Stomach (tissue), 8 donors: ENCODE measurements at regions not wholly inside any gene's neighbourhood (a gene's known extent, or its start where the extent isn't known, plus 50 kb on each side); places are given as distances from the start of the nearest gene placed in this dataset.

Source experiments
- DNase-seq, 2 donors: peaks; one replicate each; pipeline versions ENCODE4 v3.0.0 to v3.0.0-alpha.2; 2013 to 2019
- H3K27ac ChIP-seq, 5 donors: fragments of 200-600 bp in 4 of 5; sonication (generic) in 4 of 5; one replicate each; pipeline ENCODE4 v1.5.1; 2013 to 2019; ENCODE audit warnings: mild to moderate bottlenecking in 1 of 5, moderate library complexity in 1 of 5
- H3K27me3 ChIP-seq, 3 donors: fragments of 200-600 bp; sonication (generic); one replicate each; pipeline ENCODE4 v1.5.1; 2017 to 2019; ENCODE audit warnings: mixed run types in 1 of 3
- H3K36me3 ChIP-seq, 4 donors: fragments of 200-600 bp; sonication (generic); 1 replicate in 3 of 4; 2 replicates in 1 of 4; pipeline ENCODE4 v1.5.1; 2016 to 2019
- H3K4me1 ChIP-seq, 4 donors: fragments of 200-600 bp; sonication (generic); one replicate each; pipeline ENCODE4 v1.5.1; 2016 to 2019
- H3K4me3 ChIP-seq, 4 donors: fragments of 200-600 bp; sonication (generic) in 3 of 4; one replicate each; pipeline ENCODE4 v1.5.1; 2016 to 2019; ENCODE audit warnings: mild to moderate bottlenecking in 1 of 4
- H3K9me3 ChIP-seq, 4 donors: fragments of 200-600 bp; sonication (generic); one replicate each; pipeline ENCODE4 v1.5.1; 2016 to 2019
- CTCF ChIP-seq, 7 experiments: fragments of 450-650 bp in 4 of 7; fragments of 200-600 bp in 3 of 7; sonication (generic) in 3 of 7; IDR thresholded peaks; one replicate each; pipeline ENCODE4 v1.5.1; 2016 to 2019; ENCODE audit warnings: antibody characterized with exemption in 7 of 7, control low read depth in 2 of 7, mild to moderate bottlenecking in 1 of 7
- EP300 ChIP-seq: sonication (generic); formaldehyde crosslinking; IDR thresholded peaks from one replicate; pipeline ENCODE4 v1.6.1; 2017; ENCODE audit warnings: antibody characterized with exemption
- POLR2A ChIP-seq, 4 donors: fragments of 450-650 bp; IDR thresholded peaks; one replicate each; pipeline ENCODE4 v1.6.1; 2016; ENCODE audit warnings: antibody characterized with exemption in 4 of 4, control low read depth in 2 of 4, mild to moderate bottlenecking in 1 of 4, moderate library complexity in 1 of 4
- POLR2AphosphoS5 ChIP-seq, 3 donors: sonication (generic); formaldehyde crosslinking; IDR thresholded peaks; one replicate each; pipeline ENCODE4 v1.6.1; 2016; ENCODE audit warnings: antibody characterized with exemption in 3 of 3
- WGBS, 5 donors: extraction: QIAGEN DNeasy Blood & Tissue Kit in 3 of 5; methylation state at CpG; one replicate each; pipeline versions ENCODE4 v1.1.5 to v1.1.7; 2013 to 2018; 5-methylcytosine and 5-hydroxymethylcytosine counted together
- intact Hi-C: fragments of 100-400 bp; cut with DNase I; formaldehyde crosslinking; loops from one replicate; pipeline ENCODE4 v1.15.1; 2023; ENCODE audit warnings: low total_unique reads
- donor health status: healthy with polysubstance abuse.
- donor health status: Bipolar disorder and iron deficiency.
- donor health status: healthy.

- no peaks in the 10 kb centered on the region for H3K36me3 ChIP-seq
- no peaks in the 10 kb centered on the region for H3K4me1 ChIP-seq
- H3K4me3 ChIP-seq, result no peak overlapping the region
- peaks cover 0 to 18% (median 0%) of the 10 kb centered on the region in 3 donors for H3K27me3 ChIP-seq
- H3K27ac ChIP-seq, result no peak overlapping the region
- intact Hi-C loops, result no loop called here
- H3K9me3 ChIP-seq, result no peaks in the 10 kb centered on the region
- TF ChIP-seq POLR2AphosphoS5 (IDR thresholded peaks at IDR 0.05) (no peak), EP300 (no peak), POLR2A (IDR thresholded peaks at IDR 0.05) (no peak), CTCF (IDR thresholded peaks at IDR 0.05) (no peak)
- peak in 1 of 2 donors; percentile 80 for DNase-seq
- 41 to 44% (median 44%) methylated on average over 15 of the region's 15 CpGs for WGBS, 5 donors
Measured at GRCh38 chr7:131745390-131746248, 189.2 kb upstream of the PODXL start.

DNA sequence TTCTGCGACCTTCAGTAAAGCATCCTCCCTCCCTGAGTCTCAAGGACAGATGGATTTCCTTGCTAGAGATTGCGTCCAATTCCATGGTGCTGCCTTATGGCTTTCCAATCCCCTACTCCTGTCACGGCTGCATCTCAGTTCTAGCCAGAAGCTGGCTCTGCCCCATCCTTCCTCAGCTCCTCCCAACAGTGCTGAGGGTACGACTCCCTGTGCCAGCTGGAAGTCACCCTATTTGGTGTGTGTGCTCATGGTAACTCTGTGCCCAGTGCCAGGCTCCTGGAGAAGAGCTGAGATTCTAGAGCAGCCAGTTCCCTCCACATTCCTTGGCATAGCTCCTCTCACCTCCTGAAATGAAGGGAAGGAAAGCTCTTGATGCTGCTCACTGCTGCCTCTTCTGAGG is 185.0 kb upstream of the PODXL start:
- H3K27ac ChIP-seq, result no peak overlapping the region
- H3K36me3 ChIP-seq, result no peaks in the 10 kb centered on the region
- no peak for DNase-seq
- TF ChIP-seq CTCF (IDR thresholded peaks at IDR 0.05), result no peak
- TF ChIP-seq EP300, result no peak
- no peak for TF ChIP-seq POLR2AphosphoS5 (IDR thresholded peaks at IDR 0.05)
- TF ChIP-seq POLR2A (IDR thresholded peaks at IDR 0.05), result no peak
- no peaks in the 10 kb centered on the region for H3K9me3 ChIP-seq
- peaks cover 0 to 49% (median 0%) of the 10 kb centered on the region in 3 donors for H3K27me3 ChIP-seq
- 65 to 76% (median 74%) methylated on average over 4 of the region's 4 CpGs for WGBS, 5 donors
- intact Hi-C loops, result no loop called here
- H3K4me1 ChIP-seq, result no peaks in the 10 kb centered on the region
- H3K4me3 ChIP-seq, result no peak overlapping the region

- H3K4me3 ChIP-seq, result no peak overlapping the region
- peaks cover 0 to 50% (median 3%) of the 10 kb centered on the region in 3 donors for H3K27me3 ChIP-seq
- WGBS, 5 donors, result 62 to 74% (median 63%) methylated on average over 22 to 25 of the region's 25 CpGs
- H3K36me3 ChIP-seq, result no peaks in the 10 kb centered on the region
- no peak for DNase-seq
- no peak overlapping the region for H3K27ac ChIP-seq
- TF ChIP-seq POLR2AphosphoS5 (IDR thresholded peaks at IDR 0.05) (no peak), POLR2A (IDR thresholded peaks at IDR 0.05) (no peak), EP300 (no peak), CTCF (IDR thresholded peaks at IDR 0.05) (no peak)
- no peaks in the 10 kb centered on the region for H3K4me1 ChIP-seq
- intact Hi-C loops, result no loop called here
- H3K9me3 ChIP-seq, result no peaks in the 10 kb centered on the region
Measured at GRCh38 chr7:131737746-131738465, 181.5 kb upstream of the PODXL start.

DNA sequence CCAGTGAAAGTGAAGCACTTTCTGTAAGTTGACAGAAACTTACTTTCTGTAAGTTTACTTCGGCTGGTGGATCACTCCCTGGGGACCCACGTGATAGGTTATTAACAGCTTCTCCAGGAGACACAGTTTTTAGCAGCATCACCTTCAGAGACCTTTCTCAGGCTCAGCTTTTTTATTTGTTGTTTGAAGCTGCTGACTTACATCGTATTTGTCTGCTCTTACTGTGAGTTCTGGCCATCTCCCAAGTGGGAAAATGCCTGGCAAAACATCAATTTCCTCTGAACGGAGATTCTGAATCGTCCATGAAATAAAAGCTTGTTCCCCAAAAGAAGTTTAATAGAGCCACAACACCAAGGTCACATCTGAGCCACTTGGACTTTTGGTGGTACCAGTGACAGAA is 178.7 kb upstream of the PODXL start:
- peaks cover 0 to 49% (median 3%) of the 10 kb centered on the region in 3 donors for H3K27me3 ChIP-seq
- no peak overlapping the region for H3K4me3 ChIP-seq
- intact Hi-C loops, result no loop called here
- DNase-seq, result peak in 1 of 2 donors; percentile 32
- no peaks in the 10 kb centered on the region for H3K9me3 ChIP-seq
- no peaks in the 10 kb centered on the region for H3K4me1 ChIP-seq
- WGBS, 5 donors, result 21 to 59% (median 32%) methylated on average over 5 of the region's 5 CpGs
- H3K27ac ChIP-seq, result no peak overlapping the region
- TF ChIP-seq POLR2A (IDR thresholded peaks at IDR 0.05), result no peak
- H3K36me3 ChIP-seq, result no peaks in the 10 kb centered on the region
